GM18868 (cell line): ENCODE measurements at regions not wholly inside any gene's neighbourhood (a gene's known extent, or its start where the extent isn't known, plus 50 kb on each side); places are given as distances from the start of the nearest gene placed in this dataset.

ENCODE experiments used
- ATAC-seq: cut with Tn5 transposase; IDR thresholded peaks from one replicate; pipeline ENCODE4 v1.9.1; 2021; ENCODE audit warnings: mild to moderate bottlenecking, moderate library complexity; ENCODE audit not compliant: unreplicated experiment

GRCh38 chr15:39429898-39430357 is 151.0 kb upstream of the THBS1 start:
- peak; percentile 52 for ATAC-seq

DNA sequence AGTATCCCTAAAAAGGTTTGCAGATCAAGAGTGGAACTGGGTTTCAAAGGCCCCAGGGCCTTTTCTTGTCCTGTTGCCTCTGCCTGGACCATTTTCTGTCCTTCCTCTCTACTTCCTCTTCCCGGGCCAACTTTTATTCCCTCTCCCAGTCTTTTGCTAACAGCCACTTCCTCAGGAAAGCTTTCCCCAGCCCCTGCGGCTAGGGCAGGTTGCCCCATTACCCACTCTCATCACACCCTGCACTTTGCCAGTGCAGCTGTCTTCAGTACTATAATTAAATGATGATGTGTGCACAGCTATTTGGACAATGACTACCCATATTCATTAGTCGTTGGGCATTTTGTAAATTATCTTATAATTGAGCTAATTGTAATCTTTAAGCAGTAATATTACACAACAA is 150.5 kb upstream of the THBS1 start:
- no peak for ATAC-seq

DNA sequence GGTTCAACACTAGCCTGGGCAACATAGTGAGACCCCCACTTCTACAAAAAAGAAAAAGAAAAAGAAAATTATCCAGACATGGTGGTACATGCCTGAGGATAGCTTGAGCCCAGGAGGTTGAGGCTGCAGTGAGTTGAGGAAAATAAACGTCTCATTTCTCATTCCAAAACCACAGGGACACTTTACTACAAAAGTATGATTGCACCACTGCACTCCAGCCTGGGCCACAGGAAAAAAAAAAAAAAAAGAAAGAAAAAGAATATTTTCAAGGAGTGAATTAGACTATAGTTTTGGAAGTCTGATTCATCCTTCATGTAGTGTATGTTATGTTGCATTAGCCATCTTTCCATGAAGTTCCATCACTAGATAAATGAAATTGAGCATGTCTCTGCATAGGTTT is 149.5 kb upstream of the THBS1 start:
- ATAC-seq, result no peak

GRCh38 chr15:39432026-39432425 is 148.9 kb upstream of the THBS1 start:
- ATAC-seq, result no peak

GRCh38 chr15:39432912-39433348 is 147.9 kb upstream of the THBS1 start:
- ATAC-seq, result no peak

DNA sequence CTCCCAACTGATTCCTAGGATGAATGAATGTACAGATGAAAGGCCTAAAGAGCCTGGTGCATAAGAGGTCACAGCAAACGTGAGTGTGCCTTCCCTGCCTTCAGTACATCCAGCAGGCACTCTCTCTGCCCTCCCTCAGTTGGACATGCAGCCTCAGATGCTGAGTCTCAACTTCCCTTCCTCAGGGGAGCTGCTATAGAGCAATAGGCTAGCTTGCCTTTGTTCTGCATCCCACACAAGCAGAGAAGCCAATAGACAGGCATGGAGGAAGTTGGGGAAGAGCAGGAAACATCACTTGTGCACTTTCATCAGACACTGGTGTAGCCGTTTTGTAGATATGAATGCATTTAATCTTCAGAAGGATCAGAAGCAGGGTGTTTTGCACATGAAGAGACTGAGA is 147.5 kb upstream of the THBS1 start:
- ATAC-seq, result no peak

DNA sequence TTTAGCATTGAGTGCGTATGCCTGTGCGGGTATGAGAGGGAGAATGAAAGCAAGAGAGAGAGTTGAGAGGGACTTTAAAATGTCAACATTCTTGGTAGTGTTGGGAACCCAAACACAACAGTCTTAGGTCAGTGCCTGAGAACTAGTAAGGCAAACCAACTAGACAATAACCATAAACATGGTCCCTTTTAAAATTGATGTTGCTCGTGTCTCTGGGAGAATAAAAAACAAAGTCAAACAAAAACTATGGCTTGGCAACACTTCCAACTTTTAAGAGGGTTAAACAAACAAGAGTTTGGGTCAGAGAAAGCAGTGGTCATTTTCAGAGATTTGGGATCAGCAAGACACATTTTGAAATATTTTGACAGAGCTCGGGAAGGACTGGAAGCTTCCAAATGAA is 146.7 kb upstream of the THBS1 start:
- no peak for ATAC-seq

DNA sequence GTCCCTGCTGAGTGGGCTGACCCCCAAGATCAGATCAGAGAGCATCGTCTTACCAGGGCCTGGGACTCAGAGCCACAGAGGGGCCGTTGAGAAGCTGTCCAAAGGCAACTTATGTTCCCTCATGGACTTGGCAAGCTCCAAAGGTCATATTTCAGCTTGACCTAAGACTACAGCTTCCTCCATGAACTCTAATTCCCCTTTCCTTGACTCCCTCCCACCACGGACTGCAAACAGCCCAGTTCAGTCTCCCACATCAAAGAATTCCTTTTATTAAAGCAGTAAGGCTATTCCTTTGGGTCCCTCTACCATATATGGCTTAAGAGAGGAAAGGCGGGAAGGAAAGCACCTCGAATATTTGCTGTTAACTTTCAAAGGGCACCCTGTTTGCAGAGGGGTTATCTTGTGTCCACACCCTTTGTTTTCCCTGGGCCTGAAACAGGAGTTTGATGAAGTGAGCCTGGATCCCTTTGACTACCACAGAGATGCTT is 146.1 kb upstream of the THBS1 start:
- no peak for ATAC-seq

DNA sequence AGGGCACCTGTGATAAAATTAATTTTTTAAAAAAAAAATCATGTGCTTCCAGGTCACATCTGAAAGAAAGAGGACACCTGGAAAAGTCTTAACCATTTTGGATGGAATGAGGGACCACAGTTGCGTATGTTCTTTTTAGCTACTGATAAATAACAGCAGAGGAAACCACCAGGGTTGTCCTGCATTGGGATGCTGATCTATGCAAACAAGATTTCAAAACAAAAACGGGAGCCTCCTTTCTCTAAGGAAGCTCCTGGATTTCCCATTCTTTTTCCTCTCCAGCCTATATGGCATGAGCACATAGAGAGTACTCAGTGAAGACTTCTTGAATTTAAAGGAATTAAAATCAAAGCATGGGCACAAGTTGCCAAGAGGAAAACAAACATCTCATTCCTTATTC is 145.6 kb upstream of the THBS1 start:
- no peak for ATAC-seq

- no peak for ATAC-seq
These were observed 142.6 kb upstream of the THBS1 start for GRCh38 chr15:39438260-39438659.

GRCh38 chr15:39438799-39439592 is 141.9 kb upstream of the THBS1 start:
- no peak for ATAC-seq

DNA sequence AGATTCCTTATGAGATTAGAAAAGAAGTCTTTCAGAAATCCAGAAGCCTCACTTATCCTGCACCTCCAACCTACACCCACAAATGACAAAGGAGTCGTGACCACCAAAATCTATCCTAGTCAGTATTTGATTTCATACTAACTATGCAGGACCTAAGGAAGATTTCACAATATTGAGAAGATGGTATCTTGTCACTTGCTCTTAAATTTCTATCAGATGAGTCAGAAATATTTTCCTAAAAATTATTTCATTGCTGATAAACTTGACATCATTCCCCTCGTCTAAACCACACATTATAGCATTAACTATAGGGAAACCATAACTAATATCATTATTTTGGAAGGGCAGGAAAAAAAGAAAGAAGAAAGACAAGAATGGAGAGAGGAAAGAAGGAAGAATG is 138.0 kb upstream of the THBS1 start:
- ATAC-seq, result no peak

GRCh38 chr15:39443659-39444219 is 137.1 kb upstream of the THBS1 start:
- no peak for ATAC-seq

- no peak for ATAC-seq
These were observed 136.0 kb upstream of the THBS1 start for GRCh38 chr15:39444735-39445470.

- no peak for ATAC-seq
These were observed 134.9 kb upstream of the THBS1 start for GRCh38 chr15:39445931-39446330.

DNA sequence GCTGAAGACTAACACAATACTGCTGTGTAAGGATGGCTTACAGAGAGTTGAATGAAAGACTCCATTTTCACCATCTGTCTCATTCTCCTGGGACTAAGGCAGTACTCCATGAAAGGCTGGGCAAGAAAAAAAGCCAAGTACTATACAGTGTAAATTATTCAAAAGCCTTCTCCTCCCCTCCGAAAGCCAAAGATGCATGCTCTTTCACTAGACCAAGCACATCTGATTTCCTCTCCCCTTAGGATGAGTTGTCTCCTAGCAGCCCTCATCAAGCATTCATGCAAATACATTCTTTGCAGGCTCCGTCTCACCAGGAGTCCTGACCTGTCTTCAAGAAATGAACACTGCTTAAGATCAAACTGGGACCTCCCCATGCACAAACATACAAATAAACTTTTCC is 133.5 kb upstream of the THBS1 start:
- ATAC-seq, result no peak

DNA sequence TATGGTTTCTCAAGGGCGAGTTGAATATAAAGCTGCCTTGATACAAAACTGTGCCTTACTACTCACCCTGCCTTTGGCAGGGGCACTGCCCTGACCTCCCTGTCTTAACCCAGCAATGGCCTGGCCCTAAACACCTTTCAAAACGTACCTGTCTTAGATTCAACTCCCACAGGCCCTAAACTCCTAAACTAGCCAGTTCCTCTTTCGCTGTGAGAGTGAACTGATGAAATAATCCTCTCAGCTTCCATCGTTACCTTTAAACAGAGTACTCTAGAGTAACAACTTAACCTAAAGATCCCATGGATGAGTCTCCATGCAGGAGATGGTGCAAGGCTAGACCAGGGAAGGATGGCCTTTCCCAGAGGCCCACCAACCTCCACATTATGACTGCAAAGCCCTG is 133.0 kb upstream of the THBS1 start:
- no peak for ATAC-seq

GRCh38 chr15:39448409-39448808 is 132.5 kb upstream of the THBS1 start:
- ATAC-seq, result no peak

GRCh38 chr15:39451121-39451688 is 129.7 kb upstream of the THBS1 start:
- ATAC-seq, result no peak

DNA sequence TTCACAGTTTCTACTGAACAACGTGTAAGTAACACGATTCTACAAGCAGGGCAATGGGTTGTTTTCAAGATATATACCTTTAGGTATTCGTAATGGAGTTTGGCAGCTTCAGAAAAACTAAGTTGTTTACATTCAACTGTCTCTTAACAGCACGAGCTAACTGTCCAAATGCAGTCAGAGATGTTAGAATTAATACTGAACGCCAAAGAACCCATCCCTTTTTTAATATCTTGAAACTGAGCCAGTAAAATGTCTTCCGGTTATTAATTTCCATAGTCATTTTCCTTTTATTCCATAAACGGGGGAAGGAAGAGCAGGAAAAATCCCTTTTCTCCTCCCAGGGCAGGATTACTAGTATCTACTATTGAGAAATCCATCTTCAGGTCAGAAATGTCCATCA is 129.0 kb upstream of the THBS1 start:
- no peak for ATAC-seq

- ATAC-seq, result peak; percentile 99
These were observed 127.3 kb upstream of the THBS1 start for GRCh38 chr15:39453620-39454019.
